GM21528 (cell line): ENCODE measurements at regions not wholly inside any gene's neighbourhood (a gene's known extent, or its start where the extent isn't known, plus 50 kb on each side); places are given as distances from the start of the nearest gene placed in this dataset.

Experiments used
- ATAC-seq: cut with Tn5 transposase; IDR thresholded peaks from one replicate; pipeline ENCODE4 v1.9.1; 2021; ENCODE audit warnings: mild to moderate bottlenecking, moderate library complexity; ENCODE audit not compliant: unreplicated experiment, low FRiP score

GRCh38 chr9:129476821-129477611 is 143.9 kb downstream of the C9orf50 start:
- no peak for ATAC-seq

- ATAC-seq, result no peak
Observed at GRCh38 chr9:129474740-129475404, 146.0 kb downstream of the C9orf50 start.

- ATAC-seq, result no peak
Observed at GRCh38 chr9:129473523-129474244, 147.2 kb downstream of the C9orf50 start.

GRCh38 chr9:129472651-129473102 is 148.2 kb downstream of the C9orf50 start:
- ATAC-seq, result no peak

- ATAC-seq, result no peak
Observed at GRCh38 chr9:129471201-129472019, 149.5 kb downstream of the C9orf50 start.

GRCh38 chr9:129469988-129470316 is 150.9 kb downstream of the C9orf50 start:
- ATAC-seq, result no peak

- no peak for ATAC-seq
Observed at GRCh38 chr9:129469188-129469987, 151.5 kb downstream of the C9orf50 start.

- ATAC-seq, result no peak
Observed at GRCh38 chr9:129467739-129468666, 152.9 kb downstream of the C9orf50 start.

GRCh38 chr9:129467004-129467588 is 153.8 kb downstream of the C9orf50 start:
- no peak for ATAC-seq

- ATAC-seq, result no peak
Observed at GRCh38 chr9:129465834-129466535, 154.9 kb downstream of the C9orf50 start.

GRCh38 chr9:129464972-129465833 is 155.7 kb downstream of the C9orf50 start:
- no peak for ATAC-seq

GRCh38 chr9:129463994-129464393 is 156.9 kb downstream of the C9orf50 start:
- ATAC-seq, result no peak

GRCh38 chr9:129463477-129463876 is 157.4 kb downstream of the C9orf50 start:
- ATAC-seq, result no peak

- ATAC-seq, result no peak
Observed at GRCh38 chr9:129462360-129462759, 158.5 kb downstream of the C9orf50 start.

- no peak for ATAC-seq
Observed at GRCh38 chr9:129460323-129461261, 160.3 kb downstream of the C9orf50 start.
